Fibroblast of lung (primary cell): ENCODE measurements at regions not wholly inside any gene's neighbourhood (a gene's known extent, or its start where the extent isn't known, plus 50 kb on each side); places are given as distances from the start of the nearest gene placed in this dataset.
A peak's percentile ranks its signal among the peaks of the same experiment; 100 is the strongest.

Experiments
- DNase-seq, 2 donors: peaks; one replicate each; pipeline versions ENCODE4 v3.0.0 to v3.0.0-alpha.2; 2010; ENCODE audit warnings: low read depth in 2 of 2
- H2AFZ ChIP-seq: 2 replicates; pipeline ENCODE4 v1.5.1; 2012; ENCODE audit warnings: low read length, control low read depth, inconsistent platforms
- H3K27ac ChIP-seq: 2 replicates; pipeline ENCODE4 v1.5.1; 2011; ENCODE audit warnings: low read length, control low read depth; ENCODE audit not compliant: insufficient read depth
- H3K27me3 ChIP-seq: 2 replicates; pipeline ENCODE4 v1.5.1; 2011; ENCODE audit warnings: mild to moderate bottlenecking, low read length; ENCODE audit not compliant: control insufficient read depth, insufficient read depth
- H3K36me3 ChIP-seq: 2 replicates; pipeline ENCODE4 v1.5.1; 2011; ENCODE audit warnings: low read length; ENCODE audit not compliant: control insufficient read depth, insufficient read depth
- H3K4me1 ChIP-seq: 2 replicates; pipeline ENCODE4 v1.5.1; 2011; ENCODE audit warnings: low read length; ENCODE audit not compliant: control insufficient read depth, insufficient read depth; ENCODE audit errors: extremely low read depth
- H3K4me2 ChIP-seq: 2 replicates; pipeline ENCODE4 v1.5.1; 2011; ENCODE audit warnings: low read length, control low read depth; ENCODE audit not compliant: insufficient read depth; ENCODE audit errors: extremely low read depth
- H3K4me3 ChIP-seq, 4 experiments: fragments of 200-600 bp in 1 of 4; sonication (generic) in 1 of 4; replicated peaks in 1 of 4; 2 replicates each; pipeline ENCODE4 v1.5.1; 2011 to 2016; ENCODE audit warnings: low read length in 4 of 4, low read depth in 3 of 4, mild to moderate bottlenecking in 3 of 4, control low read depth in 2 of 4, inconsistent platforms in 1 of 4, mixed read lengths in 1 of 4; ENCODE audit not compliant: insufficient read depth in 1 of 4; ENCODE audit errors: control extremely low read depth in 1 of 4
- H3K79me2 ChIP-seq: 2 replicates; pipeline ENCODE4 v1.5.1; 2012; ENCODE audit warnings: mild to moderate bottlenecking, low read length, inconsistent platforms; ENCODE audit not compliant: control insufficient read depth, insufficient read depth
- H3K9ac ChIP-seq: 2 replicates; pipeline ENCODE4 v1.5.1; 2011; ENCODE audit warnings: mild to moderate bottlenecking, low read length, control low read depth; ENCODE audit not compliant: insufficient read depth
- H3K9me3 ChIP-seq: 2 replicates; pipeline ENCODE4 v1.5.1; 2012; ENCODE audit warnings: low read depth, low read length; ENCODE audit not compliant: control insufficient read depth, insufficient read depth
- H4K20me1 ChIP-seq: 2 replicates; pipeline ENCODE4 v1.5.1; 2011; ENCODE audit warnings: low read length; ENCODE audit not compliant: control insufficient read depth, insufficient read depth; ENCODE audit errors: extremely low read depth
- EZH2 ChIP-seq: IDR thresholded peaks from 2 replicates; pipeline ENCODE4 v1.5.1; 2012; ENCODE audit warnings: low read length, control low read depth, mild to moderate bottlenecking; ENCODE audit errors: missing control alignments
- TF ChIP-seq, protein P1 (sequence below), 2 donors: IDR thresholded peaks in 1 of 2; conservative IDR thresholded peaks in 1 of 2; 1 replicate in 1 of 2; 2 replicates in 1 of 2; pipeline ENCODE4 v1.5.1; 2011 to 2012; ENCODE audit warnings: low read length in 2 of 2, control low read depth in 1 of 2, inconsistent platforms in 1 of 2, low read depth in 1 of 2, mild to moderate bottlenecking in 1 of 2

DNA sequence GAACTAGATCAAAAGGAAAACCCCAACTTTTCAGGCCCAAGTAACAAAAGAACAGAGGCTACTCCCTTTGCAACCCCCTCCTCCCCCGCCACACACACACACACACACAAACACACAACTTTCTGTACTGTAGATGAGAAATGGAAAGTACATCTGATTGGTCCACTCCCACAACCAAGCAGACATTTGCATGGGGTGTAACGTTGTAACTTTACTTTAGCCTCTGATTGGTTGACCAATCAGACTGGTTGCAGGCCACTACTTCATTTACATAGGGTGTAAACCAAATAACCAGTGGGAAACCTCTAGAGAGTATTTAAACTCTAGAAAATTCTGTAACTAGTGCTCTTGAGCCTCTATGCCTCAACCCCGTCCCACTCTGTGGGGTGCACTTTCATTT is 425.5 kb downstream of the GXYLT1 start:
- no peak overlapping the region for H2AFZ ChIP-seq
- no peak overlapping the region for H3K4me3 ChIP-seq
- no peak overlapping the region for H3K4me2 ChIP-seq
- H3K27ac ChIP-seq: no peak overlapping the region
- TF ChIP-seq, protein P1, sequence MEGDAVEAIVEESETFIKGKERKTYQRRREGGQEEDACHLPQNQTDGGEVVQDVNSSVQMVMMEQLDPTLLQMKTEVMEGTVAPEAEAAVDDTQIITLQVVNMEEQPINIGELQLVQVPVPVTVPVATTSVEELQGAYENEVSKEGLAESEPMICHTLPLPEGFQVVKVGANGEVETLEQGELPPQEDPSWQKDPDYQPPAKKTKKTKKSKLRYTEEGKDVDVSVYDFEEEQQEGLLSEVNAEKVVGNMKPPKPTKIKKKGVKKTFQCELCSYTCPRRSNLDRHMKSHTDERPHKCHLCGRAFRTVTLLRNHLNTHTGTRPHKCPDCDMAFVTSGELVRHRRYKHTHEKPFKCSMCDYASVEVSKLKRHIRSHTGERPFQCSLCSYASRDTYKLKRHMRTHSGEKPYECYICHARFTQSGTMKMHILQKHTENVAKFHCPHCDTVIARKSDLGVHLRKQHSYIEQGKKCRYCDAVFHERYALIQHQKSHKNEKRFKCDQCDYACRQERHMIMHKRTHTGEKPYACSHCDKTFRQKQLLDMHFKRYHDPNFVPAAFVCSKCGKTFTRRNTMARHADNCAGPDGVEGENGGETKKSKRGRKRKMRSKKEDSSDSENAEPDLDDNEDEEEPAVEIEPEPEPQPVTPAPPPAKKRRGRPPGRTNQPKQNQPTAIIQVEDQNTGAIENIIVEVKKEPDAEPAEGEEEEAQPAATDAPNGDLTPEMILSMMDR (conservative IDR thresholded peaks at IDR 0.05 in 1 of 2, IDR thresholded peaks at IDR 0.05 in 1 of 2; ENCODE audit: low read depth in 1 of 2, low read length in 2 of 2): no peak
- no peak for TF ChIP-seq EZH2
- no peak for DNase-seq
- H3K4me1 ChIP-seq: no peaks in the 10 kb centered on the region
- H3K27me3 ChIP-seq: no peaks in the 10 kb centered on the region
- H4K20me1 ChIP-seq: no peaks in the 10 kb centered on the region
- H3K9ac ChIP-seq: no peak overlapping the region
- no peaks in the 10 kb centered on the region for H3K79me2 ChIP-seq
- H3K9me3 ChIP-seq: no peaks in the 10 kb centered on the region
- H3K36me3 ChIP-seq: no peaks in the 10 kb centered on the region

DNA sequence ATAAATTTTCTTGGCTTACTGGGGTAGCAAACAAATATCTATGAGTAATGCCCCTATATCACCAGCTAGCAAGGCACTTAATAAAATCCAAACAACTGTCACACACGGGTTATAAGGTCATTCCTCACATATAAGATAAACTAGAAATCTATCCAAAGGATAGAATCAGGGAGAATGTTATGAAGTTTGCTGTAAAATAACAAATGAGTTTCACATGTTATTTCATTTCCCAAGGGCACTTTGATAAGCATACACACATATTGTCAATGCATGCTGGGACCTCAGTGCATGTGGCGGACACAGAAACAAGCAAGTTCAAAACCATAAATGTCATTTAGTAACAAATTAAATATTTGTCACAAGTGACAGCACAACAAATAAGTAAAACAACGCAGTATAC is 429.4 kb downstream of the GXYLT1 start:
- DNase-seq: no peak
- no peak overlapping the region for H3K4me3 ChIP-seq
- H3K4me2 ChIP-seq: no peak overlapping the region
- no peaks in the 10 kb centered on the region for H3K27me3 ChIP-seq
- H3K36me3 ChIP-seq: no peaks in the 10 kb centered on the region
- H4K20me1 ChIP-seq: no peaks in the 10 kb centered on the region
- H3K27ac ChIP-seq: no peak overlapping the region
- no peak overlapping the region for H3K9ac ChIP-seq
- H3K4me1 ChIP-seq: no peaks in the 10 kb centered on the region
- no peaks in the 10 kb centered on the region for H3K9me3 ChIP-seq
- no peaks in the 10 kb centered on the region for H3K79me2 ChIP-seq
- TF ChIP-seq EZH2: no peak
- TF ChIP-seq, protein P1 (conservative IDR thresholded peaks at IDR 0.05 in 1 of 2, IDR thresholded peaks at IDR 0.05 in 1 of 2; ENCODE audit: low read depth in 1 of 2, low read length in 2 of 2): no peak
- no peak overlapping the region for H2AFZ ChIP-seq

DNA sequence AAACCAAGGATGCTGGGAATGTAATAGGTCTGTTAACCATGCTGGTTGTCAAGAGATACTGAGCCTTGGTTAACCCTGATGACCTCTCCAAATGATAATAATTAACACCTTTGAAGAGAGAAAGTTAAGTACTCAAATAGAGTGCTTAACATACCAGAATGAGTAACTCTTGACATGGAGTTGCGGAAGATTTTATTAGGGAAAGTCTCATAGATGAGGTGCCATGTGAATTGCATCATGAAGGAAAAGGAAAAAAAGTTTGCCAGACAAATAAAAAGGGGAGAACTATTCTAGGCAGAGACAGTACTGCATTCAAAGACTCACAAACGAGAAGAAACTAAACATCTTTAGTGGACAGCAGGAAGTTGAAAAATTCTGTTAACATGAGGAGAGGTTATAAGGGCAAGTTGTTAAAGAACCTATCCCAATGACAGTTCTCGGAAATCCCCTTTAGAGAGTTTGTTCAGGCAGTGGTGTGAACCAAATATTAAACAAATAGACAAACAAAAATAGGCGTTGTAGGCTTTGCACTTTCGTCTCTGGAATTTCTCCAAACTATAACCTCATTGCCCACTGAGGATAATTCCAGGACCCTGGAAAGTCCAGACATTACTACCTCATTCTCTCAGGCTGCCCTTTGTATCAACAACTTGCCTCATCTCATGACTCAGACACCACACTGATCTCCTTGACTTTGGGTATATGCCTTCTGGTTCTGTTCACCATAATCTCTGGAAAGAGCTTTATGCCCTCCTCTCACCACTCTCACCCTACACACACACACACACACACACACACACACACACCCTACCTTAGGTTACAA is 435.0 kb downstream of the GXYLT1 start:
- Histone ChIP-seq H3K27ac (no peak overlapping the region), H3K4me2 (no peak overlapping the region), H3K4me3 (no peak overlapping the region), H2AFZ (no peak overlapping the region), H3K9me3 (no peaks in the 10 kb centered on the region), H3K4me1 (no peaks in the 10 kb centered on the region), H3K36me3 (no peaks in the 10 kb centered on the region), H3K27me3 (no peaks in the 10 kb centered on the region), H3K9ac (no peak overlapping the region), H3K79me2 (no peaks in the 10 kb centered on the region), H4K20me1 (no peaks in the 10 kb centered on the region)
- peak in 1 of 2 donors; percentile 44 for DNase-seq
- no peak for TF ChIP-seq EZH2
- TF ChIP-seq, protein P1 (conservative IDR thresholded peaks at IDR 0.05 in 1 of 2, IDR thresholded peaks at IDR 0.05 in 1 of 2; ENCODE audit: low read depth in 1 of 2, low read length in 2 of 2): no peak
